GM19395 (cell line): ENCODE measurements at regions not wholly inside any gene's neighbourhood (a gene's known extent, or its start where the extent isn't known, plus 50 kb on each side); places are given as distances from the start of the nearest gene placed in this dataset.

ENCODE experiments used
- ATAC-seq: cut with Tn5 transposase; IDR thresholded peaks from one replicate; pipeline ENCODE4 v1.9.1; 2021; ENCODE audit warnings: mild to moderate bottlenecking, moderate library complexity; ENCODE audit not compliant: unreplicated experiment

DNA sequence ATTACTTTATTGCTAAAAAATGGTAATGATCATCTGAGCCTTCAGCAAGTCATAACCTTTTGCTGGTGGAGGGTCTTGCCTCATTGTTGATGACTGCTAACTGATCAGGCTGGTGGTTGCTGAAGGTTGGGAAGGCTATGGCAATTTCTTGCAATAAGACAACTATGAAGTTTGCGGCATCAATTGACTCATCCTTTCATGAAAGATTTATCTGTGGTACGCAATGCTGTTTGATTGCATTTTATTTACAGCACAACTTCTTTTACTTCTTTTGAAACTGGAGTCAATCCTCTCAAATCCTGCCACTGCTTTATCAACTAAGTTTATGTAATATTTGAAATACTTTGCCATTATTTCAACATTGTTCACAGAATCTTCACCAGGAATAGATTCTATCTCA lies 58.3 kb upstream of the ACO1 start:
- ATAC-seq: no peak

GRCh38 chr9:32331240-32331639 lies 53.2 kb upstream of the ACO1 start:
- ATAC-seq: no peak

GRCh38 chr9:32334112-32334511 lies 50.3 kb upstream of the ACO1 start:
- ATAC-seq: no peak
